Mesendoderm (in vitro differentiated cells): ENCODE measurements at regions not wholly inside any gene's neighbourhood (a gene's known extent, or its start where the extent isn't known, plus 50 kb on each side); places are given as distances from the start of the nearest gene placed in this dataset.
A peak's percentile ranks its signal among the peaks of the same experiment; 100 is the strongest.

ENCODE experiments used
- DNase-seq: peaks from one replicate; pipeline ENCODE4 v3.0.0; 2013
- H2AK5ac ChIP-seq: 2 replicates; pipeline ENCODE4 v1.6.1; 2013; ENCODE audit warnings: low read length, inconsistent platforms
- H2BK120ac ChIP-seq: 2 replicates; pipeline ENCODE4 v1.6.1; 2013; ENCODE audit warnings: low read depth, mild to moderate bottlenecking, low read length, moderate library complexity, mixed read lengths
- H2BK15ac ChIP-seq: replicated peaks from 2 replicates; pipeline ENCODE4 v1.6.1; 2013; ENCODE audit warnings: low read depth, mild to moderate bottlenecking, moderate library complexity
- H2BK5ac ChIP-seq: 2 replicates; pipeline ENCODE4 v1.6.1; 2013; ENCODE audit warnings: low read length, inconsistent platforms
- H3K18ac ChIP-seq: 2 replicates; pipeline ENCODE4 v1.6.1; 2013; ENCODE audit warnings: mild to moderate bottlenecking, low read length, mixed read lengths
- H3K23ac ChIP-seq: one replicate; pipeline ENCODE4 v1.6.1; 2013; ENCODE audit warnings: low read length
- H3K27ac ChIP-seq: 2 replicates; pipeline ENCODE4 v1.5.1; 2013; ENCODE audit warnings: low read depth, mild to moderate bottlenecking, inconsistent platforms, low read length, moderate library complexity
- H3K27me3 ChIP-seq: 2 replicates; pipeline ENCODE4 v1.6.1; 2013; ENCODE audit warnings: low read length, control low read depth, mild to moderate bottlenecking, inconsistent platforms; ENCODE audit not compliant: insufficient read depth, poor library complexity
- H3K36me3 ChIP-seq: 2 replicates; pipeline ENCODE4 v1.6.1; 2013; ENCODE audit warnings: low read length, inconsistent platforms; ENCODE audit not compliant: control insufficient read depth, insufficient read depth
- H3K4ac ChIP-seq: one replicate; pipeline ENCODE4 v1.6.1; 2013; ENCODE audit warnings: low read depth, mild to moderate bottlenecking, low read length, moderate library complexity
- H3K4me1 ChIP-seq: 2 replicates; pipeline ENCODE4 v1.6.1; 2013; ENCODE audit warnings: low read depth, low read length, inconsistent platforms; ENCODE audit not compliant: control insufficient read depth
- H3K4me2 ChIP-seq: 2 replicates; pipeline ENCODE4 v1.6.1; 2013; ENCODE audit warnings: low read length
- H3K4me3 ChIP-seq: 2 replicates; pipeline ENCODE4 v1.5.1; 2013; ENCODE audit warnings: mild to moderate bottlenecking, low read length
- H3K56ac ChIP-seq: one replicate; pipeline ENCODE4 v1.6.1; 2013; ENCODE audit warnings: low read length
- H3K79me1 ChIP-seq: 2 replicates; pipeline ENCODE4 v1.6.1; 2013; ENCODE audit warnings: low read length, inconsistent platforms
- H3K79me2 ChIP-seq: 2 replicates; pipeline ENCODE4 v1.6.1; 2013; ENCODE audit warnings: mild to moderate bottlenecking, low read length; ENCODE audit not compliant: control insufficient read depth, insufficient read depth
- H3K9ac ChIP-seq: 2 replicates; pipeline ENCODE4 v1.6.1; 2013; ENCODE audit warnings: low read length, inconsistent platforms
- H4K5ac ChIP-seq: one replicate; pipeline ENCODE4 v1.6.1; 2013; ENCODE audit warnings: low read length
- H4K8ac ChIP-seq: one replicate; pipeline ENCODE4 v1.6.1; 2013; ENCODE audit warnings: low read depth, mild to moderate bottlenecking, control low read depth, low read length, moderate library complexity
- WGBS: extraction: QIAGEN DNeasy Blood & Tissue Kit; methylation state at CpG from one replicate; pipeline ENCODE4 v1.1.7; 2013; ENCODE audit warnings: low lambda C conversion rate, missing lambda C conversion rate; ENCODE audit not compliant: insufficient coverage; ENCODE audit errors: extremely low coverage; 5-methylcytosine and 5-hydroxymethylcytosine counted together

GRCh38 chr5:97839341-97840086 lies 656.5 kb upstream of the RIOK2 start:
- no peak overlapping the region for H3K27ac ChIP-seq
- no peaks in the 10 kb centered on the region for H3K79me1 ChIP-seq
- H3K4me3 ChIP-seq = no peak overlapping the region
- H2BK5ac ChIP-seq = no peak overlapping the region
- DNase-seq = no peak
- H2BK120ac ChIP-seq = no peak overlapping the region
- H4K8ac ChIP-seq = no peak overlapping the region
- no peak overlapping the region for H4K5ac ChIP-seq
- no peaks in the 10 kb centered on the region for H3K27me3 ChIP-seq
- no peak overlapping the region for H2AK5ac ChIP-seq
- H3K79me2 ChIP-seq = no peaks in the 10 kb centered on the region
- no peak overlapping the region for H3K4me2 ChIP-seq
- no peak overlapping the region for H3K9ac ChIP-seq
- H3K18ac ChIP-seq = no peak overlapping the region
- peak overlapping the region; percentile 16 for H3K4ac ChIP-seq
- H3K4me1 ChIP-seq = no peaks in the 10 kb centered on the region
- WGBS = no CpG with 5 or more reads among the region's 2 CpGs
- no peak overlapping the region for H3K56ac ChIP-seq
- no peak overlapping the region for H3K23ac ChIP-seq
- H2BK15ac ChIP-seq = no peak overlapping the region
- H3K36me3 ChIP-seq = no peaks in the 10 kb centered on the region

GRCh38 chr5:97840643-97841042 lies 657.6 kb upstream of the RIOK2 start:
- no peak overlapping the region for H4K5ac ChIP-seq
- no peak overlapping the region for H3K4ac ChIP-seq
- H3K27ac ChIP-seq = no peak overlapping the region
- no peak for DNase-seq
- H3K18ac ChIP-seq = no peak overlapping the region
- no peak overlapping the region for H2BK120ac ChIP-seq
- no peak overlapping the region for H3K4me3 ChIP-seq
- no CpG with 5 or more reads among the region's 3 CpGs for WGBS
- H3K4me1 ChIP-seq = no peaks in the 10 kb centered on the region
- no peaks in the 10 kb centered on the region for H3K36me3 ChIP-seq
- no peaks in the 10 kb centered on the region for H3K79me1 ChIP-seq
- no peak overlapping the region for H2BK15ac ChIP-seq
- no peak overlapping the region for H3K9ac ChIP-seq
- H3K23ac ChIP-seq = no peak overlapping the region
- no peak overlapping the region for H3K56ac ChIP-seq
- no peaks in the 10 kb centered on the region for H3K79me2 ChIP-seq
- no peak overlapping the region for H2BK5ac ChIP-seq
- H2AK5ac ChIP-seq = no peak overlapping the region
- H3K4me2 ChIP-seq = no peak overlapping the region
- H4K8ac ChIP-seq = no peak overlapping the region
- no peaks in the 10 kb centered on the region for H3K27me3 ChIP-seq

- H3K4me3 ChIP-seq = no peak overlapping the region
- H3K4me2 ChIP-seq = no peak overlapping the region
- H3K4me1 ChIP-seq = no peaks in the 10 kb centered on the region
- H3K4ac ChIP-seq = no peak overlapping the region
- no CpG with 5 or more reads among the region's 1 CpG for WGBS
- H3K27me3 ChIP-seq = no peaks in the 10 kb centered on the region
- H3K56ac ChIP-seq = no peak overlapping the region
- H4K8ac ChIP-seq = no peak overlapping the region
- H2BK5ac ChIP-seq = no peak overlapping the region
- DNase-seq = no peak
- no peaks in the 10 kb centered on the region for H3K36me3 ChIP-seq
- H4K5ac ChIP-seq = no peak overlapping the region
- H2AK5ac ChIP-seq = no peak overlapping the region
- no peak overlapping the region for H2BK120ac ChIP-seq
- no peaks in the 10 kb centered on the region for H3K79me1 ChIP-seq
- no peak overlapping the region for H3K18ac ChIP-seq
- no peak overlapping the region for H3K23ac ChIP-seq
- H2BK15ac ChIP-seq = no peak overlapping the region
- H3K79me2 ChIP-seq = no peaks in the 10 kb centered on the region
- no peak overlapping the region for H3K27ac ChIP-seq
- H3K9ac ChIP-seq = no peak overlapping the region
Observed at GRCh38 chr5:97842687-97843086, 659.6 kb upstream of the RIOK2 start.

GRCh38 chr5:97844797-97845196 lies 661.8 kb upstream of the RIOK2 start:
- Histone ChIP-seq H3K9ac (no peak overlapping the region), H3K4me1 (no peaks in the 10 kb centered on the region), H2AK5ac (no peak overlapping the region), H2BK15ac (no peak overlapping the region), H3K27me3 (no peaks in the 10 kb centered on the region), H3K27ac (no peak overlapping the region), H3K56ac (no peak overlapping the region), H3K18ac (no peak overlapping the region), H2BK120ac (no peak overlapping the region), H3K4ac (no peak overlapping the region), H3K36me3 (no peaks in the 10 kb centered on the region), H3K79me2 (no peaks in the 10 kb centered on the region), H3K4me3 (no peak overlapping the region), H4K5ac (no peak overlapping the region), H4K8ac (no peak overlapping the region), H3K79me1 (no peaks in the 10 kb centered on the region), H2BK5ac (no peak overlapping the region), H3K4me2 (no peak overlapping the region), H3K23ac (no peak overlapping the region)
- no CpG with 5 or more reads among the region's 4 CpGs for WGBS
- peak; percentile 61 for DNase-seq

- H3K79me2 ChIP-seq = no peaks in the 10 kb centered on the region
- H2BK5ac ChIP-seq = no peak overlapping the region
- no peaks in the 10 kb centered on the region for H3K4me1 ChIP-seq
- no peak overlapping the region for H3K4me3 ChIP-seq
- no peak overlapping the region for H3K9ac ChIP-seq
- H2AK5ac ChIP-seq = no peak overlapping the region
- no peaks in the 10 kb centered on the region for H3K27me3 ChIP-seq
- no peak overlapping the region for H3K56ac ChIP-seq
- no peak for DNase-seq
- no peak overlapping the region for H3K18ac ChIP-seq
- H3K23ac ChIP-seq = no peak overlapping the region
- no peak overlapping the region for H4K8ac ChIP-seq
- H2BK120ac ChIP-seq = no peak overlapping the region
- no peak overlapping the region for H3K4me2 ChIP-seq
- no peak overlapping the region for H3K4ac ChIP-seq
- no peak overlapping the region for H3K27ac ChIP-seq
- H3K36me3 ChIP-seq = no peaks in the 10 kb centered on the region
- no peak overlapping the region for H2BK15ac ChIP-seq
- no peak overlapping the region for H4K5ac ChIP-seq
- H3K79me1 ChIP-seq = no peaks in the 10 kb centered on the region
Observed at GRCh38 chr5:97846643-97847042, 663.6 kb upstream of the RIOK2 start.
